HEK293 (cell line): ENCODE measurements at regions not wholly inside any gene's neighbourhood (a gene's known extent, or its start where the extent isn't known, plus 50 kb on each side); places are given as distances from the start of the nearest gene placed in this dataset.

ENCODE experiments used
- CTCF ChIA-PET: fragments of 350-600 bp; formaldehyde crosslinking; extraction: SDS; loops from one replicate; lab custom pipeline; 2021; ENCODE audit warnings: antibody characterized with exemption; lab: Yijun Ruan, JAX
- POLR2A ChIA-PET: fragments of 300-600 bp; formaldehyde crosslinking; extraction: SDS; loops from one replicate; lab custom pipeline; 2020; ENCODE audit warnings: antibody characterized with exemption, inconsistent platforms; lab: Yijun Ruan, JAX
- H3K27ac ChIP-seq: fragments of 200-500 bp; sonication (Bioruptor generic); 2 replicates; pipeline ENCODE4 v1.5.1; 2014; ENCODE audit warnings: low read depth, low read length, control low read depth, inconsistent platforms; ENCODE audit errors: extremely low read depth
- H3K36me3 ChIP-seq, 2 experiments: fragments of 200-500 bp in 1 of 2; sonication (Bioruptor generic) in 1 of 2; 1 replicate in 1 of 2; 2 replicates in 1 of 2; pipeline ENCODE4 v1.5.1; 2014 to 2017; ENCODE audit warnings: inconsistent platforms in 2 of 2, low read length in 2 of 2; ENCODE audit not compliant: control insufficient read depth in 2 of 2, insufficient read depth in 1 of 2
- H3K4me1 ChIP-seq: fragments of 200-500 bp; sonication (Bioruptor generic); 2 replicates; pipeline ENCODE4 v1.5.1; 2014; ENCODE audit warnings: mild to moderate bottlenecking, low read length, inconsistent platforms; ENCODE audit not compliant: control insufficient read depth, insufficient read depth
- H3K4me3 ChIP-seq: 2 replicates; pipeline ENCODE4 v1.5.1; 2011; ENCODE audit warnings: low read depth, mild to moderate bottlenecking, control low read depth, low read length, moderate library complexity
- H3K9me3 ChIP-seq: fragments of 200-500 bp; sonication (Bioruptor generic); 2 replicates; pipeline ENCODE4 v1.5.1; 2014; ENCODE audit warnings: low read depth, low read length, inconsistent platforms; ENCODE audit not compliant: control insufficient read depth, insufficient read depth
- GLIS1 ChIP-seq: fragments of 450-650 bp; formaldehyde crosslinking; IDR thresholded peaks from 2 replicates; pipeline ENCODE4 v1.5.1; 2016; ENCODE audit warnings: missing biosample characterization, missing genetic modification characterization
- GLIS2 ChIP-seq: fragments of 450-650 bp; formaldehyde crosslinking; IDR thresholded peaks from 2 replicates; pipeline ENCODE4 v1.5.1; 2016; ENCODE audit warnings: missing biosample characterization, missing genetic modification characterization
- OSR2 ChIP-seq: fragments of 450-650 bp; formaldehyde crosslinking; IDR thresholded peaks from 2 replicates; pipeline ENCODE4 v1.5.1; 2016; ENCODE audit warnings: missing biosample characterization, missing genetic modification characterization
- SP7 ChIP-seq: fragments of 450-650 bp; formaldehyde crosslinking; IDR thresholded peaks from 2 replicates; pipeline ENCODE4 v1.5.1; 2016; ENCODE audit warnings: missing biosample characterization, missing genetic modification characterization
- WT1 ChIP-seq: fragments of 450-650 bp; formaldehyde crosslinking; IDR thresholded peaks from 2 replicates; pipeline ENCODE4 v1.5.1; 2016; ENCODE audit warnings: missing biosample characterization, missing genetic modification characterization
- ZNF266 ChIP-seq: fragments of 450-650 bp; formaldehyde crosslinking; IDR thresholded peaks from 2 replicates; pipeline ENCODE4 v1.5.1; 2016; ENCODE audit warnings: missing biosample characterization, missing genetic modification characterization, low read depth
- ZNF354C ChIP-seq: fragments of 450-650 bp; formaldehyde crosslinking; IDR thresholded peaks from 2 replicates; pipeline ENCODE4 v1.5.1; 2016; ENCODE audit warnings: missing biosample characterization, missing genetic modification characterization, low read depth, borderline replicate concordance
- ZNF37A ChIP-seq: fragments of 450-650 bp; IDR thresholded peaks from 2 replicates; pipeline ENCODE4 v1.5.1; 2018; ENCODE audit warnings: missing biosample characterization, missing genetic modification characterization
- ZNF433 ChIP-seq: fragments of 450-650 bp; formaldehyde crosslinking; IDR thresholded peaks from 2 replicates; pipeline ENCODE4 v1.5.1; 2016; ENCODE audit warnings: missing biosample characterization, missing genetic modification characterization, low read depth
- ZNF501 ChIP-seq: fragments of 450-650 bp; formaldehyde crosslinking; IDR thresholded peaks from 2 replicates; pipeline ENCODE4 v1.5.1; 2016; ENCODE audit warnings: missing biosample characterization, missing genetic modification characterization
- ZSCAN16 ChIP-seq: fragments of 450-650 bp; formaldehyde crosslinking; IDR thresholded peaks from 2 replicates; pipeline ENCODE4 v1.5.1; 2016; ENCODE audit warnings: missing biosample characterization, missing genetic modification characterization
- TF ChIP-seq, protein P1 (sequence below): fragments of 450-650 bp; formaldehyde crosslinking; conservative IDR thresholded peaks from 2 replicates; pipeline ENCODE4 v1.5.1; 2016; ENCODE audit warnings: low read depth, missing biosample characterization, missing genetic modification characterization
- TF ChIP-seq, protein P2 (sequence below): fragments of 450-650 bp; formaldehyde crosslinking; IDR thresholded peaks from 2 replicates; pipeline ENCODE4 v1.5.1; 2016; ENCODE audit warnings: missing biosample characterization, missing genetic modification characterization
- TF ChIP-seq, protein P3 (sequence below): fragments of 450-650 bp; formaldehyde crosslinking; IDR thresholded peaks from 2 replicates; pipeline ENCODE4 v1.5.1; 2016; ENCODE audit warnings: missing biosample characterization, missing genetic modification characterization

DNA sequence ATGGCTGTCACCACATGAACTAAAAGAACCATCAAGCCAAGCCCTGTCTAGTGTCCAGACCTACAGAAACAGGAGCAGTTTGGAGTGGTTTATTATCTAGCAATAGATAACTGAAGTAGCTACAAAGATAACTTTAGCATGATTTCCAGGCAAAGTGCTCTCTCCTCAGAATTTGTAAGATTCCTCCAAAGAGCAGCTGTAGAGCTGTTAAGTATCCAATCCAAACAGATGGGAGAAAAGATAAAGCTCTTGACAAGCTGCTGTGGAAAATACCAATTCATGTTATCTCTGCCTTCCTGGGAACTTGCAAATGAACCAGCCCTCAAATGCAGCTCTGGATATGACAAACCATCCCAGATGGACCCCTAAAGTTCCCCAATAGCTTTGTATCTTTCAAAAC lies 78.9 kb upstream of the RESF1 start (continued):
- TF ChIP-seq, protein P1, sequence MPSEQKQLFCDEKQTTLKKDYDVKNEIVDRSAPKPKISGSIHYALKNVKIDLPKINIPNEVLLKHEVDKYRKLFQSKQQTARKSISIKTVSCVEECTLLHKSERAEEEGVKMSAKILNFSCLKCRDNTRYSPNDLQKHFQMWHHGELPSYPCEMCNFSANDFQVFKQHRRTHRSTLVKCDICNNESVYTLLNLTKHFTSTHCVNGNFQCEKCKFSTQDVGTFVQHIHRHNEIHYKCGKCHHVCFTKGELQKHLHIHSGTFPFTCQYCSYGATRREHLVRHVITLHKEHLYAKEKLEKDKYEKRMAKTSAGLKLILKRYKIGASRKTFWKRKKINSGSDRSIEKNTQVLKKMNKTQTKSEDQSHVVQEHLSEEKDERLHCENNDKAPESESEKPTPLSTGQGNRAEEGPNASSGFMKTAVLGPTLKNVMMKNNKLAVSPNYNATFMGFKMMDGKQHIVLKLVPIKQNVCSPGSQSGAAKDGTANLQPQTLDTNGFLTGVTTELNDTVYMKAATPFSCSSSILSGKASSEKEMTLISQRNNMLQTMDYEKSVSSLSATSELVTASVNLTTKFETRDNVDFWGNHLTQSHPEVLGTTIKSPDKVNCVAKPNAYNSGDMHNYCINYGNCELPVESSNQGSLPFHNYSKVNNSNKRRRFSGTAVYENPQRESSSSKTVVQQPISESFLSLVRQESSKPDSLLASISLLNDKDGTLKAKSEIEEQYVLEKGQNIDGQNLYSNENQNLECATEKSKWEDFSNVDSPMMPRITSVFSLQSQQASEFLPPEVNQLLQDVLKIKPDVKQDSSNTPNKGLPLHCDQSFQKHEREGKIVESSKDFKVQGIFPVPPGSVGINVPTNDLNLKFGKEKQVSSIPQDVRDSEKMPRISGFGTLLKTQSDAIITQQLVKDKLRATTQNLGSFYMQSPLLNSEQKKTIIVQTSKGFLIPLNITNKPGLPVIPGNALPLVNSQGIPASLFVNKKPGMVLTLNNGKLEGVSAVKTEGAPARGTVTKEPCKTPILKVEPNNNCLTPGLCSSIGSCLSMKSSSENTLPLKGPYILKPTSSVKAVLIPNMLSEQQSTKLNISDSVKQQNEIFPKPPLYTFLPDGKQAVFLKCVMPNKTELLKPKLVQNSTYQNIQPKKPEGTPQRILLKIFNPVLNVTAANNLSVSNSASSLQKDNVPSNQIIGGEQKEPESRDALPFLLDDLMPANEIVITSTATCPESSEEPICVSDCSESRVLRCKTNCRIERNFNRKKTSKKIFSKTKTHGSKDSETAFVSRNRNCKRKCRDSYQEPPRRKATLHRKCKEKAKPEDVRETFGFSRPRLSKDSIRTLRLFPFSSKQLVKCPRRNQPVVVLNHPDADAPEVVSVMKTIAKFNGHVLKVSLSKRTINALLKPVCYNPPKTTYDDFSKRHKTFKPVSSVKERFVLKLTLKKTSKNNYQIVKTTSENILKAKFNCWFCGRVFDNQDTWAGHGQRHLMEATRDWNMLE (tag by site-specific recombination): no peak
- TF ChIP-seq OSR2: no peak

DNA sequence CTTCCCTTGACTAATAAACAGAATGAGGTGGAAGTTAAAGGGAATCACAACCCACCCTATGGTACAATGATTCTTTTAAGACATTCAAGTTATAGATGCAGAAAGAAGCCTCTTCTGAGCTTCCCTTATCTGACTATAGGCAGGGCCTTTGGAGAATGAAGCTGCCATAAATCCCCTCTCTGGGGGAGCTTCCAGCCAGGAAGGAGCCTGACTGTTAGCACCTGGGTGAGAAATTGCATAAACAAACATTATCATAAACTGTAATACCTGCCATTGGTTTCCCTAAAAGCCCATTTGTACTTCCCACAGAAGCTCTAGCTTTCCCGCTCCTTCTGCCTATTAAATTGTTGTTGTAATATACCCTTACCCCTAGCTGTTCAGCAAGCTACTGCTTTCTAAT lies 81.3 kb upstream of the RESF1 start:
- Histone ChIP-seq H3K9me3 (no peaks in the 10 kb centered on the region), H3K36me3 (no peaks in the 10 kb centered on the region), H3K4me1 (peaks cover 3% of the 10 kb centered on the region), H3K27ac (no peak overlapping the region), H3K4me3 (no peak overlapping the region)
- ChIA-PET POLR2A (no interaction called here), CTCF (no interaction called here)
- peak; percentile 35; the same call in 1 of the 2 replicates for TF ChIP-seq GLIS1 (tag by site-specific recombination)
- no peak for TF ChIP-seq ZNF37A (tag by site-specific recombination)
- TF ChIP-seq WT1 (tag by site-specific recombination): no peak

DNA sequence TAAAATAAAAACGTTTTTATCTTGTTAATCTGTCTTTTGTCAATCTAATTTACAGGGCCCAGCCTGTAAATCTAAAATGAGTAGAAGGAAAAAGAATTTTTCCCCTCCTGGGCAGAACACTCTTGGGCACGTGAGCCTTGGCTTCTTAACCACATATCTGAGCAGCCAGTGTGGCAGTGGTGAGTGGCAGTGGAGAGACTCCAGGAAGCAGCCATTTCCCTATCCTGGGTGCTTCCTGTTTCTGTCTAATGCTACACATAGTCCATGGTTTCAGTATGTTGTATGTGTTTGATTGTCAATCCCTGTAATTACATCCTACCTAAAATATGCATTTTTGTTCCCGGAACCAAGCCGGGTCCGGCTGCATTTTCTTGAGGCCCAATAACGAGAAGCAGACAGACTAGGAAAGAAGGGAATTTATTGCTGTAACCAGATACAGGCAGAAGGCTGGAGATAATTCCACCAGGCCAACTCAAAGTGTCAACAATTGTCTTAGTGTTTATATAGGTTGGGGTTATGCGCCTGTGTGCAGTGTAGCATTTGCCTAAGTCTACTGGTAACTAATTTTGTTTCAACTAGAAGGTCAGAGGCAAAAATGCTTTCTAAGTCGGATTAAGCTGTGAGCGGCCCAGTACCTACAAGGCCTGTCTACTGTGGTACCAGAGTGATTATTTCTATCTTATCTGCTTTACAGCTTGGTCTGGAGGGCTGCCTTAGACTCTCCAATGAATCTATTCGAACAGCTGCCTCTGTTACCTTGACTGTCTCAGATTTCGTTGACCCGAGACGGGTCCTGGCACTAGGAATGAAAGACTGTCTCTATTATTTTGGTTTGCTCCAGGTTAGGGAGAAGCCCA lies 82.4 kb upstream of the RESF1 start:
- H3K9me3 ChIP-seq: no peaks in the 10 kb centered on the region
- CTCF ChIA-PET: no interaction called here
- no peaks in the 10 kb centered on the region for H3K36me3 ChIP-seq
- peaks cover 3% of the 10 kb centered on the region for H3K4me1 ChIP-seq
- TF ChIP-seq ZSCAN16 (tag by site-specific recombination) (no peak), ZNF354C (no peak)
- TF ChIP-seq, protein P1 (tag by site-specific recombination): 0 out of 2 replicates have a peak, but pooled peaks have one; percentile 37
- POLR2A ChIA-PET: no interaction called here
- no peak overlapping the region for H3K27ac ChIP-seq
- H3K4me3 ChIP-seq: no peak overlapping the region

DNA sequence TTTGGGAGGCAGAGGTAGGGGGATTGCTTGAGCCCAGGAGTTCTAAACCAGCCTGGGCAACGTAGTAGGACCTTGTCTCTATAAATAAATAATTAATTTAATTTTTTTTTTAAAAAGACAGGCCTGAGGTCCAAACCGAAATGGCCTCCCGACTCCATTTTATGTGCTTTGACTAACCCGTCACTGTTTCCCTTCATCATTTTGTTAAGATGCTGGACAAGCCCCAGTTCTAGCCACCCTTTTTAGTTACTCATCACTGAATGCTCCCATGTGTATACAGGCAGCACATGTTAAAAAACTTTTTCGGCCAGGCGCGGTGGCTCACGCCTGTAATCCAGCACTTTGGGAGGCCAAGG lies 83.6 kb upstream of the RESF1 start:
- no peak overlapping the region for H3K4me3 ChIP-seq
- ChIA-PET POLR2A (no interaction called here), CTCF (interaction anchor here (0.7 kb wide), 1 partner anchor 11 kb away, joined by 3 read pairs; no protein-coding TSS in a partner anchor)
- no peaks in the 10 kb centered on the region for H3K9me3 ChIP-seq
- no peaks in the 10 kb centered on the region for H3K36me3 ChIP-seq
- H3K27ac ChIP-seq: no peak overlapping the region
- peaks cover 3% of the 10 kb centered on the region for H3K4me1 ChIP-seq
- TF ChIP-seq ZNF266 (tag by site-specific recombination) (no peak), SP7 (no peak), GLIS2 (no peak), ZNF501 (tag by site-specific recombination) (no peak), ZNF433 (tag by site-specific recombination) (no peak)
- TF ChIP-seq, protein P2, sequence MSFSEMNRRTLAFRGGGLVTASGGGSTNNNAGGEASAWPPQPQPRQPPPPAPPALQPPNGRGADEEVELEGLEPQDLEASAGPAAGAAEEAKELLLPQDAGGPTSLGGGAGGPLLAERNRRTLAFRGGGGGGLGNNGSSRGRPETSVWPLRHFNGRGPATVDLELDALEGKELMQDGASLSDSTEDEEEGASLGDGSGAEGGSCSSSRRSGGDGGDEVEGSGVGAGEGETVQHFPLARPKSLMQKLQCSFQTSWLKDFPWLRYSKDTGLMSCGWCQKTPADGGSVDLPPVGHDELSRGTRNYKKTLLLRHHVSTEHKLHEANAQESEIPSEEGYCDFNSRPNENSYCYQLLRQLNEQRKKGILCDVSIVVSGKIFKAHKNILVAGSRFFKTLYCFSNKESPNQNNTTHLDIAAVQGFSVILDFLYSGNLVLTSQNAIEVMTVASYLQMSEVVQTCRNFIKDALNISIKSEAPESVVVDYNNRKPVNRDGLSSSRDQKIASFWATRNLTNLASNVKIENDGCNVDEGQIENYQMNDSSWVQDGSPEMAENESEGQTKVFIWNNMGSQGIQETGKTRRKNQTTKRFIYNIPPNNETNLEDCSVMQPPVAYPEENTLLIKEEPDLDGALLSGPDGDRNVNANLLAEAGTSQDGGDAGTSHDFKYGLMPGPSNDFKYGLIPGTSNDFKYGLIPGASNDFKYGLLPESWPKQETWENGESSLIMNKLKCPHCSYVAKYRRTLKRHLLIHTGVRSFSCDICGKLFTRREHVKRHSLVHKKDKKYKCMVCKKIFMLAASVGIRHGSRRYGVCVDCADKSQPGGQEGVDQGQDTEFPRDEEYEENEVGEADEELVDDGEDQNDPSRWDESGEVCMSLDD (tag by site-specific recombination): no peak
- TF ChIP-seq, protein P3, sequence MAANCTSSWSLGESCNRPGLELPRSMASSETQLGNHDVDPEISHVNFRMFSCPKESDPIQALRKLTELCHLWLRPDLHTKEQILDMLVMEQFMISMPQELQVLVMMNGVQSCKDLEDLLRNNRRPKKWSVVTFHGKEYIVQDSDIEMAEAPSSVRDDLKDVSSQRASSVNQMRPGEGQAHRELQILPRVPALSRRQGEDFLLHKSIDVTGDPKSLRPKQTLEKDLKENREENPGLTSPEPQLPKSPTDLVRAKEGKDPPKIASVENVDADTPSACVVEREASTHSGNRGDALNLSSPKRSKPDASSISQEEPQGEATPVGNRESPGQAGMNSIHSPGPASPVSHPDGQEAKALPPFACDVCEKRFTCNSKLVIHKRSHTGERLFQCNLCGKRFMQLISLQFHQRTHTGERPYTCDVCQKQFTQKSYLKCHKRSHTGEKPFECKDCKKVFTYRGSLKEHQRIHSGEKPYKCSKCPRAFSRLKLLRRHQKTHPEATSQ (tag by site-specific recombination): no peak
